GM12865 (cell line): ENCODE measurements at regions not wholly inside any gene's neighbourhood (a gene's known extent, or its start where the extent isn't known, plus 50 kb on each side); places are given as distances from the start of the nearest gene placed in this dataset.

Experiments used
- DNase-seq: peaks from one replicate; pipeline ENCODE4 v3.0.0; 2010; ENCODE audit warnings: low read depth
- H3K4me3 ChIP-seq: 2 replicates; pipeline ENCODE4 v1.5.1; 2011; ENCODE audit warnings: mild to moderate bottlenecking, low read depth, low read length, control low read depth
- CTCF ChIP-seq: IDR thresholded peaks from 2 replicates; pipeline ENCODE4 v1.5.1; 2011; ENCODE audit warnings: low read length, control low read depth, low read depth, inconsistent platforms; ENCODE audit not compliant: insufficient read depth; ENCODE audit errors: missing control alignments

GRCh38 chr15:93800805-93801204, 430.6 kb upstream of the MCTP2 start:
- no peak for DNase-seq
- H3K4me3 ChIP-seq, result no peak overlapping the region
- no peak for TF ChIP-seq CTCF

GRCh38 chr15:93789441-93789840, 441.9 kb upstream of the MCTP2 start:
- TF ChIP-seq CTCF, result no peak
- DNase-seq, result no peak

DNA sequence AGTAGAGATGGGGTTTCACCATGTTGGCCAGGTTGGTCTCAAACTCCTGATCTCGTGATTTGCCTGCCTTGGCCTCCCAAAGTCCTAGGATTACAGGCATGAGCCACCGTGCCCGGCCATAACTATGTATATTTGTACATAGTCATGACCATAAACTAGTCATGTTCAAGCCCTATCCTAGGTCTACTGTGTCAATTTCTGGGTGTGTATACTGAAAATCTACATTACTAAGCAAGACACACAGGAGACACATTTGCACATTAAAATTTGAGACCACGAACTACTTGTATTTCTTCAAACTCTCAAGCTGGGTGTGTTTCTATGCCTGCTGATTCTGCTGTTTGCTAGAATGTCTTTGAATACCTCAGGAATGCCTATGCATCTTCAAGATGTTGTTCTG, 451.3 kb upstream of the MCTP2 start:
- no peak overlapping the region for H3K4me3 ChIP-seq
- DNase-seq, result no peak
- TF ChIP-seq CTCF, result no peak

More at GRCh38 chr15:93789441-93789840, 441.9 kb upstream of the MCTP2 start:
- no peak overlapping the region for H3K4me3 ChIP-seq

DNA sequence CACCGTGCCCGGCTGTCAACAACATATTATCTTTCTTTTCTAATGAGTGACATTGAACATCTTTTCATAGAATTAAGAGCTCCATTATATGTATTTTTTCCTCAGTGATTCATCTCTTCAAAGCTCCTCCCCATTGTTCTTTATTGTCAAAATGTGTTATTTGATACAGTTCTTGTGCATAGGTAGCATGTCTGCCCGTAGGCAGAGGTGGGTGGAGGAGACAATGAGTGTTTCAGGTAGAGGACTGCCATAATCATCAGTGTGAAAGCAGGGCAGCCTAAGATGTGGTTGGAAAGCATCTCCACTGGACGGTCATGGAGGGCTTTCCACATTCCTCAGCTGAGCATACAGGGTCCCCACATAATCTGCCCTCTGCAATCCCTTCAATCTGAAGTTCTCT, 452.0 kb upstream of the MCTP2 start:
- no peak for DNase-seq
- no peak overlapping the region for H3K4me3 ChIP-seq
- no peak for TF ChIP-seq CTCF

DNA sequence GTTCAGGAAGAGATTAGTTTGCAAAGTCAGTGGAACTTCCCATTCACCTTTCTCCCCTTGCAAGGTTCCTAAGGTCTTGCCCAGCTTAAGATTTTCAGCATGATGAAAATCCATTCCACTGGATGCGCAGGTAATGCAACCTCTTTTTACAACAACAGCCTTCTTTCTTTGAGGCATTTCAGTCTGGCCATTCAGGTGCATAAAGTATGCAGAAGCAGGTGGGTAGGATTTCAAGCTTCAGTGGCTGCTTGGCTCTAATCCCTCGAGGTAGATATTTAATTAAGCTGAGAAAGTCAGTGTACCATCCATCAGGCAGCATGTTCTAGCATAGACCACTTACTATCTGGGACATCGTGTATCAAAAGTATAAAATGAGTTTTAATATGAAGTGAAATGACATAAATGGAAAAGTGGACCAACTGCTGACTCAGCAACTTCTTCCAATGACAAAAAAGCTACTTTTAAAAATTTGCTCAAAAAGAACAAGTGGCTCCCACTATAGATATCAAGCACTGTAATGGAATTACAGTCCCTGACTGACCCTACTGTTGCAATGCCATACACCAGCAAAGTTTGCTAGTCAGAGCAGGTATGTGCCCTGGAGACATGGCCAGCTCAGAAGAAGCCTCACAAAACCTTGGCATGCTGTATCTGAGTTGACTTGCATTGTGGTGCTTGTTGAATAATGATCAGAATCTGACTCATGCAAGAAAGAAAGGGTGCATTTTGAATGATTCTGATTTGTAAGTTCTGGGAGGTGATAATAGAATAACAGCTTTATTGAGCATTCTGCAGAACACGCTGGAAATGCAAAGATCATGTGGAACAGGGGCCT, 459.9 kb upstream of the MCTP2 start:
- H3K4me3 ChIP-seq, result no peak overlapping the region
- no peak for TF ChIP-seq CTCF
- no peak for DNase-seq

DNA sequence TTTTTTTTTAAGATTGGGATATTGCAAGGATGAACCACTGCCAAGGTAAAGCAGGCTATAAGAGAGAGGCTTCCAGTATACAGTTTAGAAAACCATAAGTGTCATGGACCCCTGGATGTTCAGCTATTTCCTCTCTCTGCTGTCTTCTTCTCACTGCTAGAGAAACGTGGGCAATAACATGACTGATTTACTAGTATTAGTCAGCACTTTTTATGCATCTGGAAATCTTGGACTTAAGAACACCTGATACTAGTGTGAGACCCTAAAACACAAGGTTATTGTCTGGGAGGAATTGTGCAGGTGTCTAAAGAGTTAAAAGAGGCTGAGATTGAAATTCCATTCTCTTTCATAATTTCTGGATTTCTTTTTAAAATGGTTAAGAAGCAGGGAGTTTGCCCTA, 460.6 kb upstream of the MCTP2 start:
- no peak for TF ChIP-seq CTCF
- H3K4me3 ChIP-seq, result no peak overlapping the region
- no peak for DNase-seq

DNA sequence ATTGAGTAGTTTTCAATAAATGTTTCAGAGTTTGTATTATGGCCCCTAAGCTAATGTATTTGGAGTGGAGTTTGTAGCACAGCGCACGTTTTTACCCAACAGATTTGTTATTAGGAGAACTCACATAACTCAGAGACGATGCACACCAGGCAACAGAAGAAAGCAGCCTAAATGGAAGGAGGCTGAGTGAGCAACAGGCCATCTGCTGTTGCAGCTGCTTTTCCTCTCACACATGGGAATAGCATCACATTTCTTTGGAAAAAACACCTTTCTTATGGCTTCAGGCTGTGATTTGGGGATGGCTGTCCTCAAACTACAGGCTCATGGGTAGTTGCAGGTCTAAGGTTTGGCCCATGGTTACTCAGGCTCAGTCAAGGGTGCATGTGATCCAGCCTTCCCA, 469.3 kb upstream of the MCTP2 start:
- DNase-seq, result no peak
- no peak overlapping the region for H3K4me3 ChIP-seq
- no peak for TF ChIP-seq CTCF
